IgD-negative memory B cell (primary cell): ENCODE measurements at regions not wholly inside any gene's neighbourhood (a gene's known extent, or its start where the extent isn't known, plus 50 kb on each side); places are given as distances from the start of the nearest gene placed in this dataset.
A peak's percentile ranks its signal among the peaks of the same experiment; 100 is the strongest.

Experiments
- H3K27ac Mint-ChIP-seq, 3 donors: one replicate each; pipeline ENCODE4 v1.8.0; 2020 to 2022; ENCODE audit warnings: mild to moderate bottlenecking in 3 of 3, mixed read lengths in 3 of 3, moderate library complexity in 1 of 3
- H3K27me3 Mint-ChIP-seq: one replicate; pipeline ENCODE4 v1.8.0; 2021; ENCODE audit warnings: mixed read lengths
- H3K36me3 Mint-ChIP-seq: one replicate; pipeline ENCODE4 v1.8.0; 2020; ENCODE audit warnings: mild to moderate bottlenecking, mixed read lengths
- H3K4me1 Mint-ChIP-seq, 3 donors: one replicate each; pipeline ENCODE4 v1.8.0; 2020 to 2022; ENCODE audit warnings: mixed read lengths in 3 of 3, mild to moderate bottlenecking in 1 of 3
- H3K4me3 Mint-ChIP-seq, 4 donors: one replicate each; pipeline ENCODE4 v1.8.0; 2020 to 2022; ENCODE audit warnings: mild to moderate bottlenecking in 4 of 4, mixed read lengths in 4 of 4, moderate library complexity in 3 of 4
- H3K9me3 Mint-ChIP-seq, 3 donors: one replicate each; pipeline ENCODE4 v1.8.0; 2020 to 2021; ENCODE audit warnings: mixed read lengths in 3 of 3, mild to moderate bottlenecking in 1 of 3

DNA sequence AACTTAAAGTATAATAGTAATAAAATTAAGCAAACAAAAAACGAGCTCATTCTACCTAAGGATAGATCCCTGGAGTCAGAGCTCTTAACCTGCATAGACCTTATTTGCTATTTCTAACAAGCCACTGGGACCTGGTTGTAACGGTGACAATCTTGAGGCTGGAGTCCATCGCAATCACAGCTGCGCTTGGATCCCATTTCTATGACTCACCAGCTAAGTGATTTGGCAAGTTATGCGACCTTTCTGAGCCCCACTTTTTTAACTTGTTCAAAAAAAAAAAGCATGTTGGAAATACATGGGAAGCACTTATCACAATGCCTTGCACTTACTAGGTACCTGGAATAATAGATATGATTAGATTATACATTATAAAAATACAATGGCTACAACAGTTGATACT lies 389.5 kb upstream of the CDH4 start:
- Mint-ChIP-seq H3K9me3 (peaks cover 0 to 3% (median 0%) of the 10 kb centered on the region in 3 donors), H3K27ac (no peak overlapping the region), H3K4me3 (no peak overlapping the region), H3K36me3 (no peaks in the 10 kb centered on the region), H3K4me1 (no peaks in the 10 kb centered on the region), H3K27me3 (no peaks in the 10 kb centered on the region)

- Mint-ChIP-seq H3K36me3 (no peaks in the 10 kb centered on the region), H3K9me3 (peaks cover 0 to 3% (median 0%) of the 10 kb centered on the region in 3 donors), H3K4me3 (no peak overlapping the region), H3K4me1 (no peaks in the 10 kb centered on the region), H3K27ac (peak overlapping the region in 1 of 3 donors; percentile 31), H3K27me3 (no peaks in the 10 kb centered on the region)
Observed at GRCh38 chr20:60863548-60863947, 388.5 kb upstream of the CDH4 start.

DNA sequence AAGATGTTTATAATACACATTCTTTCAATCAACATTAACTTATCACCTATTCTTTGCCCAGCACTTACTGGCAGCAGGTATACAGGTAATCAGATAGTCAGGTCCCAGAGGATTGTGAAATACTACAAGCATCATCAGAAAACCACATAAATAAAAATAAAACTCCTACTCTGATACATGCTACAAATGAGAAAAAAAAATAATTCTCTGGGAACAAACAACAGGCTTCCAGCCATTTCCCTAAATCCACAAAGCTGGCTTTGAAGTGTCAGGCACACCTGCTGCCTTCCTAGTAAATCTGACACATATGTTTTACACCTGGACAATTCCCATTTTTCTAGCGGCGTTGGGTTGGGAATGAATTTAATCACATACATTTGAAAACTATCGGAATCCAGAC lies 384.5 kb upstream of the CDH4 start:
- peaks cover 0 to 3% (median 0%) of the 10 kb centered on the region in 3 donors for H3K9me3 Mint-ChIP-seq
- peaks cover 0 to 1% (median 0%) of the 10 kb centered on the region in 3 donors for H3K4me1 Mint-ChIP-seq
- no peaks in the 10 kb centered on the region for H3K36me3 Mint-ChIP-seq
- no peaks in the 10 kb centered on the region for H3K27me3 Mint-ChIP-seq
- H3K27ac Mint-ChIP-seq, result no peak overlapping the region
- no peak overlapping the region for H3K4me3 Mint-ChIP-seq

DNA sequence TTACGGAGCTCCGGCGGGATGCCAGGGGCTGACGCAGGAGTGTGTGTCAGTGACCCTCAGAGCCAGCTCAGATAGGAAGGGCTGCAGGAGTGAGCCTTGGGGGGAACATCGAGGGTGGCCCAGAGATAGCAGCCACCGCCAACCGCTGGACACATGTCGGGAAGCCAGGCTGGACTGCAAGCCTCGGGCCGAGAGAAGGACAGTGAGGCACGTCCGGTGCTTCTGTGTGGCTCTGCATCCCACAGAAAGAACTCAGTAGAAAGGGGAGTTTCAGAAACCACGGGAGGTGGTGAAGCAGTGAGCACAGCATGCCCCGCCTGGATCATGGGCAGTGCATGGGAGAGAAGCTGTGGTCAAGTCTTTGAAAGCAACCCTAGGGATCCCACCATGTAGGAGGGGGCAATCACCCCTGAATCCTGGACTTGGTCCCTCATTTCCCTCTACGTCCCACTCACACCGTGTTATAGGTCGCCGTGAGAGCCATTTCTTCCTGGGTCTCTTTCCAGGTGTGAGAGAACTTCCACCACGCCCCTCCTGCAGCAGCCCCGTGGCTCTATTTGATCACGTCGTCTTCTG lies 383.7 kb upstream of the CDH4 start:
- no peak overlapping the region for H3K4me3 Mint-ChIP-seq
- H3K4me1 Mint-ChIP-seq, result peaks cover 0 to 1% (median 0%) of the 10 kb centered on the region in 3 donors
- no peaks in the 10 kb centered on the region for H3K36me3 Mint-ChIP-seq

GRCh38 chr20:60869087-60869486 lies 383.0 kb upstream of the CDH4 start:
- no peak overlapping the region for H3K4me3 Mint-ChIP-seq
- no peaks in the 10 kb centered on the region for H3K9me3 Mint-ChIP-seq
- H3K27me3 Mint-ChIP-seq, result no peaks in the 10 kb centered on the region
- H3K36me3 Mint-ChIP-seq, result no peaks in the 10 kb centered on the region
- peaks cover 0 to 1% (median 0%) of the 10 kb centered on the region in 3 donors for H3K4me1 Mint-ChIP-seq
- no peak overlapping the region for H3K27ac Mint-ChIP-seq

More for the DNA sequence above, 383.7 kb upstream of the CDH4 start:
- Mint-ChIP-seq H3K27ac (no peak overlapping the region), H3K27me3 (no peaks in the 10 kb centered on the region), H3K9me3 (peaks cover 0 to under 1% (median 0%) of the 10 kb centered on the region in 3 donors)

GRCh38 chr20:60869625-60870024 lies 382.4 kb upstream of the CDH4 start:
- Mint-ChIP-seq H3K27ac (no peak overlapping the region), H3K9me3 (no peaks in the 10 kb centered on the region), H3K36me3 (no peaks in the 10 kb centered on the region), H3K4me1 (peaks cover 0 to 1% (median 0%) of the 10 kb centered on the region in 3 donors), H3K27me3 (no peaks in the 10 kb centered on the region), H3K4me3 (no peak overlapping the region)

DNA sequence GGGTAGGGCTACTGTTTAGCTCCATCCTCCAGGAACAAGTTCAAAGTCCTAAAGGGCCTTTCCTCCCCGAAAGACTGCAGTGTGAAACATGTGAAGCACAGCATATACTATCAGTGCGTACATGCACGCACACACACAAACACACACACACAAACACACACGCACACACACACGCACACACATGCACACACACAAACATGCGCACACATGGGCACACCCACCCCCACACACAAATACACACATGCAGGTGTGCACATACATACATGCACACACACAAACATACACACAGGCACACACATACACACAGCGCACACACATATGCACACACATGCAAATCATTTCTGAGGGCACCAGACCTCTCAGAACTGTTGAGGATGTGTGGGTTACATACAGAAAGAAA lies 382.0 kb upstream of the CDH4 start:
- H3K27ac Mint-ChIP-seq, result no peak overlapping the region
- no peaks in the 10 kb centered on the region for H3K36me3 Mint-ChIP-seq
- no peak overlapping the region for H3K4me3 Mint-ChIP-seq
- H3K9me3 Mint-ChIP-seq, result no peaks in the 10 kb centered on the region
- H3K27me3 Mint-ChIP-seq, result no peaks in the 10 kb centered on the region
- H3K4me1 Mint-ChIP-seq, result peaks cover 0 to 1% (median 0%) of the 10 kb centered on the region in 3 donors

GRCh38 chr20:60872224-60872623 lies 379.8 kb upstream of the CDH4 start:
- peaks cover 0 to 1% (median 0%) of the 10 kb centered on the region in 3 donors for H3K4me1 Mint-ChIP-seq
- H3K27ac Mint-ChIP-seq, result no peak overlapping the region
- no peaks in the 10 kb centered on the region for H3K36me3 Mint-ChIP-seq
- no peaks in the 10 kb centered on the region for H3K9me3 Mint-ChIP-seq
- no peak overlapping the region for H3K4me3 Mint-ChIP-seq
- no peaks in the 10 kb centered on the region for H3K27me3 Mint-ChIP-seq

DNA sequence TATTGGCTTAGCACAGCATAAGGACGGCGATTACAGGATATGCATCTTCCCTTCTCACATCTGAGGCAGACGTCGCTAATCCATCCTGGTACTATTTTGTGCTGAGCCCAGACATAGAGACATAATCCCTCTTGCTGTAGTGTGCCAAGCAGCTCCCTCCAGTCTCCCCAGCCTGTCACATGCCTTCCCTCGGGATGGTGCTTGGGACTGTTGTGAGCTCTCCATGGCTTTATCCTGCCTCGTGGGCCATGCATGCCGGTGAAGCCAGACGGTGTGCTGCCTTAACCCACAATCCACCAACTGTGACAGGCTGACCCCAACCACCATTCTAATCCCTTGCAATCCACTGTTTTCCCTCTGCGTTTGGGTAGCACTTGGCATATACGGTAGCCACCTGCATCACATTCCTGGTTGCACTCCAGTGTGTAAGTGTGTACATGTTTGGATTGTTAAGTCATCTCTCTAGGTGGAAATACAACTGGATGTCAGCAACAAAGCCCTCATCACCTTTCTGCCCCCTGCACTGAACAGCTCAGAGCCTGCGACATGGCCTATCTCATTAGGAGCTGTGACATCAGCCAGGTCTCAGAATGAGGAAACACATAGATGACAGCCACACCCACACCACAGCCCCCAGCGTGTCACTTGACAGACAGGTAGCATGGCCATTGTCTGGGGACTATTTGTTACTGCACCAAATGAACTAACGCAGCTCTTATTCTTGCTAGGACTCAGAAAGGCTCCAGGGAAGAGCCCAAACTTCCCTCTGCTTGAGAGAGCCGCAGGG lies 374.8 kb upstream of the CDH4 start:
- H3K27ac Mint-ChIP-seq, result no peak overlapping the region
- H3K27me3 Mint-ChIP-seq, result no peaks in the 10 kb centered on the region
- peak overlapping the region in 2 of 4 donors; percentile 18 to 83 for H3K4me3 Mint-ChIP-seq
- H3K9me3 Mint-ChIP-seq, result peaks cover 0 to 5% (median 4%) of the 10 kb centered on the region in 3 donors
- no peaks in the 10 kb centered on the region for H3K36me3 Mint-ChIP-seq
- H3K4me1 Mint-ChIP-seq, result no peaks in the 10 kb centered on the region

GRCh38 chr20:60882836-60883235 lies 369.2 kb upstream of the CDH4 start:
- Mint-ChIP-seq H3K36me3 (no peaks in the 10 kb centered on the region), H3K27me3 (no peaks in the 10 kb centered on the region), H3K27ac (no peak overlapping the region), H3K4me1 (no peaks in the 10 kb centered on the region), H3K9me3 (peaks cover 0 to 7% (median 4%) of the 10 kb centered on the region in 3 donors), H3K4me3 (no peak overlapping the region)

DNA sequence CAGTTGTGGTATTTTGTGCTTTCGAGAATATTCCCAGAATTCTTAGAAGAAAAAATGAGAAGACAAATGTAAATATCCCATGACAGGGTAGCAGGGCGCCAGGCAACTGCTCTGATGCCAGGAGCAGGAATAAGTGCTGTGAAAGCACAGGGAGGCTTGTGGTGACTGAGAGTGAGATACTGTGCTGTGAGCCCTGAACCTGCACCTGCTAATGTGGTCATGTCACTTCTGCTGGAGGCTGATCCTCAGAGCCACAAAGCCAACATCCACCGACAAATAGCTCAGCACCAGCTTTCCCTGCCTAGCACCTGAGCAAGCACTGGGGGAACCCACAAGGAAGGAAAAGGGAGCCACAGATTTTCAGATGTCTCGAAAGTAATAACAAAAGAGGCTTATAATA lies 368.6 kb upstream of the CDH4 start:
- Mint-ChIP-seq H3K27ac (peak overlapping the region in 1 of 3 donors; percentile 45), H3K27me3 (no peaks in the 10 kb centered on the region), H3K36me3 (no peaks in the 10 kb centered on the region), H3K9me3 (peaks cover 0 to 7% (median 4%) of the 10 kb centered on the region in 3 donors), H3K4me1 (no peaks in the 10 kb centered on the region), H3K4me3 (no peak overlapping the region)

GRCh38 chr20:60884277-60884676 lies 367.8 kb upstream of the CDH4 start:
- H3K4me3 Mint-ChIP-seq, result no peak overlapping the region
- H3K36me3 Mint-ChIP-seq, result no peaks in the 10 kb centered on the region
- no peaks in the 10 kb centered on the region for H3K4me1 Mint-ChIP-seq
- H3K27ac Mint-ChIP-seq, result no peak overlapping the region
- peaks cover 0 to 7% (median 4%) of the 10 kb centered on the region in 3 donors for H3K9me3 Mint-ChIP-seq
- H3K27me3 Mint-ChIP-seq, result no peaks in the 10 kb centered on the region

- H3K27ac Mint-ChIP-seq, result no peak overlapping the region
- H3K9me3 Mint-ChIP-seq, result peaks cover 2 to 11% (median 4%) of the 10 kb centered on the region in 3 donors
- H3K27me3 Mint-ChIP-seq, result no peaks in the 10 kb centered on the region
- no peak overlapping the region for H3K4me3 Mint-ChIP-seq
- H3K4me1 Mint-ChIP-seq, result no peaks in the 10 kb centered on the region
- no peaks in the 10 kb centered on the region for H3K36me3 Mint-ChIP-seq
Observed at GRCh38 chr20:60888771-60889170, 363.3 kb upstream of the CDH4 start.

DNA sequence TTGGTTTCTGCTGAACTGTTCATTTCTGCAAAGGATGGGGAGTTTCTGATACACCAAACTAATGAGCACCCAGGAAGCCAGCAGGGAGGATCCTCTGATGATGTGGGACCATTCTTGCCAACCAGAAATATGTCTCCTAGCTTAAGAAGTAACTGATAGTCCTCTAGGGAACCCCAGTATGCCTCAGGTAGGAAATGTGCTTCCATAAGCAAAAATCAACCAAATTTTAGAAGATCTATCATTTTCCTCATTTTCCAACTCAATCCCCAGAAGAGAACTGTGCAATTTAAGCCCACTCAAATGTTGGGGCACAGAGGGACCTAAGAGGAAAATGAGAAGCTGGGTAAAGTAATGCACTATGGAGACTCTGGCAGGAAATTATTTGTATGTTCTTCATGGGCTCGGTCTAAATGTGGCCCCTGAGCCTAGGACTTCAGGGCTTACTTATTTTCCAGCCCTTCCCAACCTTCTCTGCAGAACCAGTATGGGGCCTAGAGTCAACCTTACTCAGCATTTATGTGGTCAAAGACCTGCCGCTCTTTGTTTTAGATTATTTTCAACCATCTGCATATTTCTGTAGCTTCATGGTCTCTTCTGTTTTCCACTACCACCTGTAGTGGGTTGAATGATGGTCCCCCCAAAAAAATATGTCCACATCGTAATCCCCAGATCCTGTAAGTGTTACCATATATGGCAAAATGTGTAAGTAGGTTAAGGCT lies 359.8 kb upstream of the CDH4 start:
- Mint-ChIP-seq H3K4me3 (no peak overlapping the region), H3K4me1 (no peaks in the 10 kb centered on the region), H3K27me3 (no peaks in the 10 kb centered on the region), H3K27ac (no peak overlapping the region), H3K9me3 (peaks cover under 1 to 11% (median 4%) of the 10 kb centered on the region in 3 donors), H3K36me3 (no peaks in the 10 kb centered on the region)

DNA sequence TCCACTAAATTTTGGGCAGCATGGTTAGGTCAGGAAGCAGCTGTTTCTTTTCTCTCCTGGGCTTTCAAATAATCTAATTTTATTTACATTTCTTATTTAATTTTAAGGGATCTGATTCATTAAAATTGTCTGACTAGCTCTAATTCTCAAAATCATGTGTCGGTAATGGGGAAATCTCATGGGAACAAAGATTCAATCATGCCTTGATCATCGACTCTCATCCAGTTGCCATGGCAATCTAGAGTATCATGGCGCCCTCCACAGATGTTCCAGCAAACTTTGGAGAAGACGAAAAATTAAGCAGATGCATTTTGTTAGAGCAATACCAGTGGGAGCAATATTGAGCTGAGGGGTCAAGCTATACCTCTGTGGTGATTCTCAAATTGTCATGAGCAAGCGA lies 358.0 kb upstream of the CDH4 start:
- Mint-ChIP-seq H3K27me3 (no peaks in the 10 kb centered on the region), H3K36me3 (no peaks in the 10 kb centered on the region), H3K9me3 (peaks cover 0 to 11% (median 4%) of the 10 kb centered on the region in 3 donors), H3K4me1 (no peaks in the 10 kb centered on the region), H3K4me3 (no peak overlapping the region), H3K27ac (no peak overlapping the region)
